T follicular helper cell (primary cell): ENCODE measurements at regions not wholly inside any gene's neighbourhood (a gene's known extent, or its start where the extent isn't known, plus 50 kb on each side); places are given as distances from the start of the nearest gene placed in this dataset.

Experiments used
- DNase-seq: peaks from one replicate; pipeline ENCODE4 v3.0.0-alpha.2; 2020; ENCODE audit warnings: low read depth

- no peak for DNase-seq
Observed at GRCh38 chr12:84676787-84677186, 235.8 kb downstream of the SLC6A15 start.

- no peak for DNase-seq
Observed at GRCh38 chr12:84661786-84662185, 250.8 kb downstream of the SLC6A15 start.

GRCh38 chr12:84660139-84660538 lies 252.5 kb downstream of the SLC6A15 start:
- DNase-seq = no peak

GRCh38 chr12:84658877-84659276 lies 253.7 kb downstream of the SLC6A15 start:
- DNase-seq = no peak

GRCh38 chr12:84656705-84657104 lies 255.9 kb downstream of the SLC6A15 start:
- DNase-seq = no peak

GRCh38 chr12:84653482-84653881 lies 259.1 kb downstream of the SLC6A15 start:
- DNase-seq = no peak

- DNase-seq = no peak
Observed at GRCh38 chr12:84648425-84648824, 264.2 kb downstream of the SLC6A15 start.

GRCh38 chr12:84644908-84645307 lies 267.7 kb downstream of the SLC6A15 start:
- no peak for DNase-seq

GRCh38 chr12:84643993-84644392 lies 268.6 kb downstream of the SLC6A15 start:
- no peak for DNase-seq

GRCh38 chr12:84641940-84642545 lies 270.6 kb downstream of the SLC6A15 start:
- no peak for DNase-seq

GRCh38 chr12:84638811-84639368 lies 273.7 kb downstream of the SLC6A15 start:
- no peak for DNase-seq

- no peak for DNase-seq
Observed at GRCh38 chr12:84637926-84638325, 274.7 kb downstream of the SLC6A15 start.

GRCh38 chr12:84636801-84637290 lies 275.8 kb downstream of the SLC6A15 start:
- DNase-seq = no peak

- no peak for DNase-seq
Observed at GRCh38 chr12:84634526-84634925, 278.1 kb downstream of the SLC6A15 start.

- no peak for DNase-seq
Observed at GRCh38 chr12:84632556-84632955, 280.0 kb downstream of the SLC6A15 start.

- no peak for DNase-seq
Observed at GRCh38 chr12:84631020-84631419, 281.6 kb downstream of the SLC6A15 start.

- no peak for DNase-seq
Observed at GRCh38 chr12:84627593-84627992, 285.0 kb downstream of the SLC6A15 start.

GRCh38 chr12:84624601-84625000 lies 288.0 kb downstream of the SLC6A15 start:
- DNase-seq = no peak

GRCh38 chr12:84619053-84619571 lies 293.5 kb downstream of the SLC6A15 start:
- no peak for DNase-seq

GRCh38 chr12:84607170-84607819 lies 305.3 kb downstream of the SLC6A15 start:
- no peak for DNase-seq

- no peak for DNase-seq
Observed at GRCh38 chr12:84605983-84606382, 306.6 kb downstream of the SLC6A15 start.

- DNase-seq = no peak
Observed at GRCh38 chr12:84604551-84604950, 308.0 kb downstream of the SLC6A15 start.
